ENCODE measurements at regions not wholly inside any gene's neighbourhood (a gene's known extent, or its start where the extent isn't known, plus 50 kb on each side); places are given as distances from the start of the nearest gene placed in this dataset.
A peak's percentile ranks its signal among the peaks of the same experiment; 100 is the strongest.
"Not testable (repeated sequence)": the region's sequence is repeated elsewhere in the genome, so short reads cannot be mapped to it uniquely, and the experiment has no call there.

DNA sequence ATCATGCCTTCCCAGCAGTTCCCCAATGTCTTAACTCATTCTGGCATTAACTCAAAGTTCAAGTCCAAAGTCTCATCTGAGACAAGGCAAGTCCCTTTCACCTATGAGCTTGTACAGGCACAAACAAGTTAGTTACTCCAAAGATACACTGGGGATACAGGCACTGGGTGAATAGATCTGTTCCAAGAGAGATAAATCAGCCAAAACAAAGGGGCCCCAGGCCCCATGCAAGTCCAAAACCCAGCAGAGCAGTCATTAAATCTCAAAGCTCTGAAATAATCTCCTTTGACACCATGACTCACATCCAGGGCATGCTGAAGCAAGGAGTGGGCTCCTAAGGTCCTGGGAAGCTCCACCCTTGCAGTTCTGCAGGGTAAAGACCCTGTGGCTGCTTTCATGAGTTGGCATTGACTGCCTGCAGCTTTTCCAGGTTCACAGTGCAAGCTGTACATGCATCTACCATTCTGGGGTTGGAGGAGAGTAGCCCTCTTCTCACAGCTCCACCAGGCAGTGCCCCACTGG is 332.2 kb upstream of the KIF2B start:
- no peak for DNase-seq (ENCODE audit: low spot score)

DNA sequence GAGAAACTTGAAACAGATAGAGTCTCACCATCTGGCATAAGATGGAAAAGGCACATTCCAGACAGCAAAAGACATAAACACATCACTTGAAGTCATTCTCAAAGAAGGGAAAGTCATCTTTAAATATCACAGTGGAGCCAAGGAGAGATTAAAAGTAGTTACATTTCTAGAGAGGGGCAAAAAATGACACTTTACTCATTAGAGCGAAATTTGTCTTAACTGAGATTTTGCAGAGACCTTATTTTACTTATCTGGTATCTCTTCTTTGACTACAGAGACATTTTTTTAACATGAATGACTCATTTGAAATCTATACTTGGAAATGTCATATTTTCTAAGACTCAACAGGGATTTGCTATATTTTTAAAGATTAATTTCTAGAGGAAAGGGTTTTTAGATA is 339.0 kb upstream of the KIF2B start:
- DNase-seq (ENCODE audit: low spot score), result no peak

DNA sequence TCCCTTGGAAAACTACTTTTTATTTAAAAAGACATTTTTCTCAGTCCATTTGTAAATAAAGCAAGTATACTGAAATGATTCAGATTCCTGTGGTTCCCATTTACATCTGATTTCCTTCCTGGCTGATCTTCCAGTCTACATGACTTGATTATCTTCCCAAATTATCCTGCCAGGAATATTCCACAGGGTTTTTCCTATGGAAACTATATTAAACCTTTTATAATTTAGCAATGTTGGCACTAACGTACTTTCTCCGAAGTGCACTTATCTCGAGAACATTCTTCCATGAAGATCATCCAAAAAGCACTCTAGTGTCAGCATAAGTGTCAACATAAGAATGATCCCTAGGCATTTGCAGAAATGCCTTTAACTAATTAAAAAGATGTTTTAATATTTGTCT is 347.7 kb upstream of the KIF2B start:
- no peak for DNase-seq (ENCODE audit: low spot score)

DNA sequence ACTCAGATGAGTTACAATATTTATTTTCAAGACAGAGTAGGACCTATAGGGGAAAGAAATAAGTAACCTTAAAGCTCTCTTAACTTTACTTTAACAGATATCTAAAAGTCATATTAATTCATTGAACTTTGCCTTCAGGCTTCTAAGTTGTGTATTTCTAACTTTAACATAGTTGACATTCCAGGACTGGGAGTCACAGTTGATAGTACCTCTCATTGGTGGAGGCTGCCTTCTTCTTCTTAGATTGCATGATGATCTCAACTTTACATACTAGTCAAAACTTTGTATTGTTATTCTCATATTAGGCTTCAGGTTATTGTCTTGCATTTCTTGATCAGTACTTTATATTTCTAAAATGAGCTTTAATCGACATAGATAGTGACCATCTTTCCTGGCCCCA is 350.1 kb upstream of the KIF2B start:
- DNase-seq (ENCODE audit: low spot score), result no peak

DNA sequence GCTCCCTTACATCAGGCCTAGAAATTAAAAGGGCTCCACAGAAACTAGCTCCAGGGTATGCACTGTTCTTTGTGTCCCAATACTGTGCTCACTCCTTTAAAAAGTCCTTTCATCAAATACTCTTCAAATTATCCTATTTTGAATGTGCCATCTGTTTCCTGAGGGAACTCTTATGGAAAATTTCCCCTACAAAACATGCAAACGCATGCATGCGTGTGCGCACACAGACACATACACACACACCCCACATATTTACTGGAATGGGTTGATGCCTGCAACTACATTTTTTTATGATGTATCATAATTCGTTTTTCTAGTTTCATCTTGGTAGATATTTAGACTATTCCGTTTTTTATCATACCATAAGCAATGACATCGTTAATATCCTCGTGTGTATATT is 351.2 kb upstream of the KIF2B start:
- no peak for DNase-seq (ENCODE audit: low spot score)

DNA sequence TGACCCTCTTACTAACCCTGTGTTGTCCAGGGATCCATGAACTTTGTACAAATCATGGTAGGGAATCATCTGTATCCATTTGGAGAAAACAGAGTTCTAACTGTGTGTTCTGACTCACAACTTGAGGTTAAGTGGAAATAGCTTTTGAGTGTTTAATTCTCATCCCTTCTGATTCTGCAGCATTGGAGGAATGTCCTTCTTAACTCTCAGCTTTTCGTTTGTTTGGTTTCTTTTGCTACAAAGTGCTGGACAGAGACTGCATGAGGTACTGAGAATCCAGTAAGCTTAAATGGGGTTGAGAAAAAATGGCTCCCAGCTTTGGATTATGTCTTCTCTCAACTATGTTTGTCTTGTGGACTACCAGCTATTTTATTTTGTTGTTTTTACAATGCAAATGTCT is 352.1 kb upstream of the KIF2B start:
- no peak for DNase-seq (ENCODE audit: low spot score)

DNA sequence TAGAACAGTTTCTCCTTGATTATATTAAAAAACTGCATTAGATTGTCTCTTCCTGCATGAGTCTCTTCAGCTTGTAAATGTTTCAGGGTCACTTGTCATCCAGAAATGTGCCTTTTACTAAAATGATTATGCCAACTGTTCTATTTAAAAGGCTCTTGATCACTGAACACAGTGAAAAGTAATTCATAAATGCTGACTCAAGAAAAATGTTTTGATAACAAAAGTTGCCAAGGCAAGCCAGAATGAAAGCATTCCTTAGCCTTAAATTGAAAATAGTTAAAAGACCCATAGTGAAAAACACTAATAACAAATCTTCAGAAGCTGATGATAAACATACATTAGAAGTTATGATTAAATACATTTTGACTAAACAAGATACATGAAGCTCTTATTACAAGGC is 356.0 kb upstream of the KIF2B start:
- DNase-seq (ENCODE audit: low spot score), result no peak

DNA sequence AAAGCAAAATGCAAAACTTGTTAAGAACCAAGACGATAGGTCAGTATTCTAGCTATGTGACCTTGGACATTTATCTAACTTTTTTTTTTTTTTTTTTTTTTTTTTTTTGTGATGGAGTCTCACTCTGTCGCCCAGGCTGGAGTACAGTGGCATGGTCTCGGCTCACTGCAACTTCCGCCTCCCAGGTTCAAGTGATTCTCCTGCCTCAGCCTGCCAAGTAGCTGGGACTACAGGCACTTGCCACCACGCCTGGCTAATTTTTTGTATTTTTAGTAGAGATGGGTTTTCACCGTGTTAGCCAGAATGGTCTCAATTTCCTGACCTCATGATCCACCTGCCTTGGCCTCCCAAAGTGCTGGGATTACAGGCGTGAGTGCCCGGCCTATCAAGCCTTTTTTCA is 358.3 kb upstream of the KIF2B start:
- DNase-seq (ENCODE audit: low spot score), result not testable (repeated sequence)

DNA sequence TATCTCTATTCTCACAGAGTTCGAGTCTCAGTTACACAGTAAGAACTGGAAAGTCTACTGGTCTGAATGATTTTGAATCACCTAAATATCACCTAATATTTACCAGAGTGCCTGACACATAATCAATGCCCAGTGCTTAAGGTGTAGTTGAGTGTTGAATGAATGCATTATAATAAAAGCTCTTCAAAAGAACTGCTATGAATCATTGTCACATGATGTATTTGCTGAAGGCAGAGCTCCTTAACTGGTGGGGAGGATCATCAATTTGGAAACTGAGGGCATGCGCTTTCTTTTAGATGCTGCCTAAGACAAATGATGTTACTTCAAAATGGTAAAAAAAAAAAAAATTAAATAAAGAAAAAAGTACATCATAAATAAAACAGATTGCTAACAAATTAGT is 359.4 kb upstream of the KIF2B start:
- no peak for DNase-seq (ENCODE audit: low spot score)

DNA sequence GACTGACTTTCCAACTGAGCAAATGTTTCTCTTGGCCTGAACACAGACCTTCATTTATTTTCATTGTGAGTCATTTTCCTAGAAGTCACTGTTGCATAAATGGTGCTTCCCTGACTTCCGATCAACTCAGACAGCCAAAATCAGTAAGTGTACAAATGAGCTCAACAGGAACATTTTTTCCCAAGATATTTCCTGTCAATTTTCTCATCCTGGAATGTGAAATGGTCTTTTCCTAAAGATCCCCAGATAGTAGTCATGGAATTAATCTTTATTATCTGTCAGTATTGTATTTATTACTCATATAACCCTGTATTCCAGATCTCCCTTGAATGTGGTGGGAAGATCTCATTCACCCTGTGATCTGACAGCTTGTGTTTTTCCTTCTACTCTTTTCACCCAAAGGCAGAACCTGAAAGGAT is 360.3 kb upstream of the KIF2B start:
- no peak for DNase-seq (ENCODE audit: low spot score)

DNA sequence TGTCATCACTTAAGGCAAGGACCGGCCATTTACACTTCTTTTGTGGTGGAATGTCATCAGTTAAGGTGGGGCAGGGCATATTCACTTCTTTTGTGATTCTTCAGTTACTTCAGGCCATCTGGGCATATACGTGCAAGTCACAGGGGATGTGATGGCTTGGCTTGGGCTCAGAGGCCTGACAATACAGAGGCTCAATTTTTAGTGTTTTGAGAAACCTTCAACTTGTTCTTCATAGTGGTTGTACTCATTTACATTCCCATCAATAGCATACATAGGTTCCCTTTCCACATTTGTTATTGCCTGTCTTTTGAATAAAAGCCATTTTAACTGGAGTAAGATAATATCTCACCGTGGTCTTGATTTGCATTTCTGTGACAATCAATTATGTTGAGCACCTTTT is 366.8 kb upstream of the KIF2B start:
- not testable (repeated sequence) for DNase-seq (ENCODE audit: low spot score)

DNA sequence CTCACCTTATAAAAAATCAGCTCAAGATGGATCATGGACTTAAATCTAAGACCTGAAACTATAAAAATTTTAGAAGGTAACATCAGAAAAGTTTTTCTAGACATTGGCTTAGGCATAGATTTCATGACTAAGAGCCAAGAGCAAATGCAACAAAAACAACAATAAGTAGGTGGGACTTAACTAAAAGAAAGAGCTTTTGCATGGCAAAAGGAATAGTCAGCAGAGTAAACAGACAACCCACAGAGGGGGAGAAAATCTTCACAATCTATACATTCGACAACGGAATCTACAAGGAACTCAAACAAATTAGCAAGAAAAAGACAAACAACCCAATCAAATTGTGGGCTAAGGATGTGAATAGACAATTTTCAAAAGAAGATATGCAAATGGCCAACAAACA is 368.4 kb upstream of the KIF2B start:
- no peak for DNase-seq (ENCODE audit: low spot score)

DNA sequence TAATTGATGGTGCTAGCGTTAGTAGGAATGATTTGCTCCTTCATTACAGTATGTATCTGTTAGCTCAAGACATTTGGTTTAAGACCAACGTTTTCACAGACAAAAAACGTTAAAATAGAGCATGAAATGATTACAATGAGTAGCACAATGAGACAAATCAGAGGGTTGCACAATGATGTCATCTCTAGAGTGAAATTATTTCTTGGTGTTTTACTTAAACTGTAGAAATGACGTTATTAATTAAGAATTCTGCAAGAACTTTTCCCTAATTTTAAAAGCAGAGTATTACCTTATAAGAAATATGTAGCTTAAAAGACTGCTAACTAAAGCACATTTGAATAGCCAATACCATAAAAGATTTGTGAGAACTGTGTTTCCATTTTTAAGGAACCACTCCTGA is 373.4 kb upstream of the KIF2B start:
- no peak for DNase-seq (ENCODE audit: low spot score)

DNA sequence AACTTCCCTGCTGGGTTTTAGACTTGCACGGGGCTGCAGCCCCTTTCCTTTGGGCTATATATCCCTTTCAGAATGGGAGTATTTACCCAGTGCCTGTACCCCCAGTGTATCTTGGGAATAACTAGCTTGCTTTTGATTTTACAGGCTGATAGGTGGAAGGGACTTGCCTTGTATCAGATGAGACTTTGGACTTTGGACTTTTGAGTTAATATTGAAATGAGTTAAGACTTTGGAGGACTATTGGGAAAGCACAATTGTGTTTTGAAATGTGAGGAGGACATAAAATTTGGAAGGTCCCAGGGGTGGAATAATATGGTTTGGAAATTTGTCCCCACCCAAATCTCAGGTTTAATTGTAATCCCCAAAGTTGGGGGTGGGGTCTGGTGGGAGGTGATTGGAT is 393.8 kb upstream of the KIF2B start:
- DNase-seq (ENCODE audit: low spot score), result no peak

DNA sequence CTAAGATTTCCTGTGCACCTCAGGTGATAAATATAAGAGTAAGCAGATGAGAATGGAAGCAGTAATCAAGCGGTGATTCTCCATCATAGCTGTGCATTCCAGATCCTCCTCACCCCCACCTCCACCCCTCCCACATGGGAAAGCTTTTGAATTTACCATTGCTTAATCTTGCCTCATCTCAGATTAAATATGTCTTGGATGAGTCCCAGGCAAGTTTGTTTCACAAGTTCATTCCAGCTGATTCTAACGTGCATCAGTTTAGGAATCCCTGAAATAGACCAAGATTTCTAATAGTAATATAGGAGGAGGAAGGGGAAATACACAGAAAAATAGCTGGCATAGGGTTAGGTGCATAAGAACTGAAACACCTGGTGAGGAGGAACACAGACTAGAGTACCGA is 396.2 kb upstream of the KIF2B start:
- no peak for DNase-seq (ENCODE audit: low spot score)

DNA sequence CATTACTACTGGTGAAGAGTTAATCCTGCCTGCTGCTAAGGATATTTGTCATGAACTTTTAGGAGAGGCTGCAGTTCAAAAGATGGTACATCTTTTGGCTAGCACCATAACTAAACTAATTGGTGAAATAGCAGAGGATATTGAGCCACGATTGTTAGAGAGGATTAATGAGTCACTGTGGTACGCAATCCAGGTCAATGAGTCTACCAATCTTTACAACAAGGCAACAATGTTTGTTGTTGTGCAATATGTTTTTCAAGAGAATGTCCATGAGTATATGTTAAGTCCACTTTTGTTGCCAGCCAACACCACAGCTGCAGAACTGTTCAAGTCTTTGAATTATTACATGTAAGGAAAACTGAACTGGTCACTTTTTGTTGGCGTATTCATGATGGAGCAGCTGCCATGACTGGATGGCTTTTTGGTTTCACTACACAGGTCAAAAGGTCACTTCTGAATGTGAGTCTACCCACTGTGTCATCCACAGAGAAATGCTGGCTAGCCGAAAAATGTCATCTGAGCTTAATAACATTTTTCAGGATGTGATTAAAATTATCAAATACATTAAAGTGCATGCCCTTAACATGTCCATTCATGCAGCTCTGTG is 402.6 kb upstream of the KIF2B start:
- no peak for DNase-seq (ENCODE audit: low spot score)

DNA sequence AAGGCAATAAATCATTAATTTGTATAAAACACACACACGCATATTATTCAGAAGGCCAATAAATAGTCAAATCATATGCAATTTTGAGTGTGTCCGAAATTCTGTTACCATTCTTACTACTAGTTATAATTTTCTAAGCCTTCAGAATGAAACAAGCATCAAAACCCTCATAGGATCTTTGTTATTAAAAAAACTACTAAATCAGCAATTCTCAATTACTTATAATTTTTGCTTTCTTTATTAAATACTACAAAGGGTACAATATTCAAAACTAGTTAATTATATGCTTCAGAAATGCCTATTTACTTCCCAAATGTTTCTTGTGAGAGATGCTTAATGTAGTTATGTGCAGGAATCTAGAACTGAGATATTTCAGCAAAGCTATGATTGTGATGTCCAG is 413.1 kb upstream of the KIF2B start:
- DNase-seq (ENCODE audit: low spot score), result no peak

DNA sequence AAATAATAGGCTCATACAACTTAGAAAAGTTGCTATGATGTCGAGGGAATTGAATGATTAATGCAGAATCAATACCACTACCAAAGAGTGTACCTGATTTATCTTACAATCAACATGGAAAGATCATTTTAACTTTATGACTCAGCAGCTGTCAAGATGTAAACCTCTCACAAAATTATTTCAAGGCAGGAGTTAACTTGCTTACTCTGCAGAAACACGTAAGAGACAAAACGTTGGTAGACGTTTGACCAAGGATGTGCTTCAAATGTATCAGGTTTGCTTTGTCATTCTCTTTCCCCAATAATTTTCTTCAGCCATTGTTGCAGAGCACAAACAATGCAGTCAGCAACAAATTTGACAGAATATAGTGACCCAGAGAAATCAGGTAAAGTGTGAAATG is 415.8 kb upstream of the KIF2B start:
- no peak for DNase-seq (ENCODE audit: low spot score)

DNA sequence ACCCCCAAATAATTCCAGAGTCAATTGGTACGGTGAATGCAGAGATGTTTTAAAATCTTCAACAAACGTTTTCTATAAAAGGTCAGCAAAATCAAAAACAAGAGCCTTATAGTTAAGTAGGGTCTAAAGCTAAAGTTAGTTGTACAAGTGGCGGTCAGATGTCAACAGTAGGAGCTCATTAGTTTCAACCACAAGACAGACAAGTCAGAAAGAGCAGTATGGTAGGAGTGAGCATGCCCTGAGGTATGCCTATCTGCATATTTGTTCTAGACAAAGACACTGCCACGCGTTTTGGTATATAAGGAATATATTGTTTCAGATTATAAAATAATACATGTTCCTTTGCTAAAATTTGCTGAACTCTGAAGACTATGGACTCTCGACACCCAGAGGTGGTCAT is 431.5 kb upstream of the KIF2B start:
- no peak for DNase-seq (ENCODE audit: low spot score)

DNA sequence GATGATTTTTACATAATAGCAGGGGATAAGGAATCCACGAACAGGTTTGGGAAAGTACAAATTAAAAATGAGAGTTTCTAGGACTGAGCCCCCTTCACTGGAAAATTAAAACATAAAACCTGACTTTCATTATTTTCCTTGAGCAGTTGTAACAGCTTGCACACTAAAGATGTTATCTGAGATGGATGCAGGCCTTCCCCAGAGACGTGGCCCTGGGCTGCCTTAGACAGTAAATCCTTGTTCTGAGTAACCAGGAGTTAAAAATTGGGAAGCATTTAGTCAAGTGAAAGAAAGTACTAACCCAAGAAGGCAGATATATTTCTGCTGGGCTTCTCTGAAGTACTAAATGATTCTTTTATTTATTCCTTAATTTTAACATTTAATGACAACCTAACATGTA is 432.2 kb upstream of the KIF2B start:
- peak; percentile 36 for DNase-seq (ENCODE audit: low spot score)

DNA sequence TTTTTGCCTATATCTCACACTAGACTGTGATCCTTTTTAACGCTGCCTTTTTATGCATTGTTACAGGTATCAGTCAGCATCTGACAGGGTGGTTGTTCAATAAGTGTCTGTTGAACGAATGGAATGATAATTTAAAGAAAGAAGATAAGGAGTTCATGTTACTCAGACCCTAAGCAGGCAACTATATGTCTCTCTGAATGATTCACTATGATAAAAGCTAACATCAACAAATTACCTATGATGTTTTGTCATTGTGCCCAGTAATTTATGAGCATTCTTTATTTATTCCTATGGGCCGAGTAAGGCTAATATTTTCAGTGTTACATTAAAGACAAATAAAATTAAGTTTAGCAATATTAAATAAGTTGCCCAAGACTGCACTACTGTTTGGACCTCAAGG is 435.0 kb upstream of the KIF2B start:
- DNase-seq (ENCODE audit: low spot score), result no peak

DNA sequence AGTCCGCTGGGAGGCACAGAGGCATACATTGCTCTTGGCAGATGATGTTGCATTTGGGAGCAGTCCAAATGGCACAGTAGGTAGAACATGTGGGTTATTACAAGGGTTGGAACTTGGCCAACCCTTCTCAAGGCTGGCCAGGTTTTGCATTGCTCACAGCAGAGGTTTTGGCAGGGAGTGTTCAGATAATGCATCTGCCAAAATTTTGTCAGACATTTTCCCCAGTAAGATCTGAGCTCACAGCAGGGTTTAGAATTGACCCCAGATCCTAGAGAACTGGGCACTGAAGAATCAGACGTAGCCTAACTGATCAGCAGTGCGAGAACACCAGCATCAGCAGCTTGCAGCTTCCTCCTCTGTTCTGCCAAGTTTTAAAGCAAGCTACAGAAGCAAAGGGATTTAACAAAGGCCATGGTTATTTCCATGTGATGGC is 468.8 kb upstream of the KIF2B start:
- DNase-seq (ENCODE audit: low spot score), result peak; percentile 63

DNA sequence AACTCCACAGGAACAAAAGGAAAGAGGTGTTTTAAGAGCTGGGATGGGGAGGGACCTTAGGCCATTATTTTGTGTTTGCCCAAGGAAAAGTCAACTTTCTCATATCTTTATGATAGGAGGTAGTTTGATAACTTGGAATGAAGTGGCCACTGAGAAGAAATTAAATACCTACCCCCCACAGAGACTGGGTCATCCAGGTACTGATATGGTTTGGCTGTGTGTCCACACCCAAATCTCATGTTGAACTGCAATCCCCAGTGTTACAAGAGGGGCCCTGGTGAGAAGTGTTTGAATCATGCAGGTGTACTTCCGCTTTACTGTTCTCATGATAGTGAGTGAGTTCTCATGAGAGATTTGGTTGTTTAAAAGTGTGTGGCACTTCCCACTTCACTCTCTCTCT is 477.9 kb upstream of the KIF2B start:
- no peak for DNase-seq (ENCODE audit: low spot score)

DNA sequence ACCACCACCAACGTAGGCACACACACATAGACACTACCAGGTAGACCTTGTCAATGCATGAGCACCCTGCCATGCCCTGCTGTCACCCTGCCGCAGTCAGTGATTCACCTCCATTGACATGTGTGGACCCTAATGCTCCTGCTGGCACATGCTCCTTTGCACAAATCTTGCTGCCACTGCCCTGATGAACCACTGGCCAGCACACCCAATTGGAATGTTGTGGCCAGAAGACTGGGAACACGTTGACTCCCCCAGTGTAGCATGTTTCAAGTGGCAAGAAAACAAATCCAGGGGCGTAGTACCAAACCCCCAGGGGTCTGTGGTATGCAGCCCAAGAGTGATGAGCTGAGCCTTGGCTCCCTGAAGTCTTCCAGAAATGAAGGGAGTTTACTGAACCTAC is 486.4 kb upstream of the KIF2B start:
- no peak for DNase-seq (ENCODE audit: low spot score)

DNA sequence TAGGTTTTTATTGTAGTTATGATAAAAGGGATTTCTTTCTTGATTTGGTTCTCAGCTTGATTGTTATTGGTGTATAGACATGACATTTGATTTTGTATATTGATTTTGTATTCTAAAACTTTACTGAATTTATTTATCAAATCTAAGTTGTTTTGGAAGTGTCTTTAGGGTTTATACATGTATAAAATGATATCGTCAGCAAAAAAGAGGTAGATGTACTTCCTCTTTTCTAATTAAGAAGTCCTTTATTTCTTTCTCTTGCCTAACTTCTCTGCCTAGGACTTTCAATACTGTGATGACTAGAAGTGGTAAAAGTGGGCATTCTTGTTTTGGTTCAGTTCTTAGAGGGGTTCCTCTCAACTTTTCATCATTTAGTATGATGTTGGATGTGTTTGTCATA is 487.3 kb upstream of the KIF2B start:
- no peak for DNase-seq (ENCODE audit: low spot score)

Measured in D341Med (cell line).